Panc1 (cell line): ENCODE measurements at regions not wholly inside any gene's neighbourhood (a gene's known extent, or its start where the extent isn't known, plus 50 kb on each side); places are given as distances from the start of the nearest gene placed in this dataset.

Source experiments
- ATAC-seq: fragments of 200-7000 bp; cut with Tn5 transposase; 2 replicates; pipeline ENCODE4 v1.9.1; 2020; ENCODE audit warnings: mild to moderate bottlenecking, moderate library complexity
- BruUV-seq: library from RNA; stranded (reverse); fragments of 400-500 nt; replicated peaks from 2 replicates; lab custom pipeline; 2021; lab: Mats Ljungman, UMichigan
- CTCF ChIA-PET: fragments of 300-600 bp; sonication (Branson Sonifier 250); formaldehyde crosslinking; loops from one replicate; lab custom pipeline; 2022; ENCODE audit warnings: antibody characterized with exemption; lab: Charles Lee
- POLR2A ChIA-PET: fragments of 300-600 bp; sonication (Branson Sonifier 250); formaldehyde crosslinking; loops from one replicate; lab custom pipeline; 2022; ENCODE audit warnings: antibody characterized with exemption; lab: Charles Lee
- DNase-seq: peaks from one replicate; pipeline ENCODE4 v3.0.0-alpha.2; 2010; ENCODE audit warnings: low read depth, low spot score
- H3K27ac ChIP-seq: 2 replicates; pipeline ENCODE4 v1.5.1; 2011; ENCODE audit warnings: mild to moderate bottlenecking, low read length, inconsistent platforms
- H3K27me3 ChIP-seq: fragments of 200-500 bp; sonication (Bioruptor generic); 2 replicates; pipeline ENCODE4 v1.6.0; 2014; ENCODE audit warnings: low read length, inconsistent platforms; ENCODE audit not compliant: control insufficient read depth, insufficient read depth
- H3K36me3 ChIP-seq: fragments of 200-500 bp; sonication (Bioruptor generic); 2 replicates; pipeline ENCODE4 v1.5.1; 2014; ENCODE audit warnings: inconsistent platforms, mild to moderate bottlenecking, low read length, moderate library complexity; ENCODE audit not compliant: control insufficient read depth, insufficient read depth
- H3K4me1 ChIP-seq: 2 replicates; pipeline ENCODE4 v1.5.1; 2011; ENCODE audit warnings: inconsistent platforms, mild to moderate bottlenecking, low read length, moderate library complexity; ENCODE audit not compliant: control insufficient read depth, insufficient read depth
- H3K4me3 ChIP-seq, 2 experiments: 2 replicates each; pipeline ENCODE4 v1.5.1; 2011 to 2012; ENCODE audit warnings: low read depth in 2 of 2, low read length in 2 of 2, mild to moderate bottlenecking in 2 of 2, inconsistent platforms in 1 of 2, moderate library complexity in 1 of 2
- H3K9me3 ChIP-seq: fragments of 200-500 bp; sonication (Bioruptor generic); 2 replicates; pipeline ENCODE4 v1.5.1; 2014; ENCODE audit warnings: low read depth, mild to moderate bottlenecking, inconsistent platforms, low read length, moderate library complexity; ENCODE audit not compliant: control insufficient read depth, insufficient read depth
- POLR2AphosphoS5 ChIP-seq: IDR thresholded peaks from 2 replicates; pipeline ENCODE4 v1.6.1; 2012; ENCODE audit warnings: mild to moderate bottlenecking, low read depth, low read length, moderate library complexity
- SIN3A ChIP-seq: IDR thresholded peaks from 2 replicates; pipeline ENCODE4 v1.6.1; 2012; ENCODE audit warnings: low read depth, mild to moderate bottlenecking, low read length, moderate library complexity, borderline replicate concordance; ENCODE audit not compliant: insufficient read depth
- TCF7L2 ChIP-seq: IDR thresholded peaks from 2 replicates; pipeline ENCODE4 v1.6.1; 2011; ENCODE audit warnings: mild to moderate bottlenecking, low read depth, low read length, inconsistent platforms
- in situ Hi-C: cut with HindIII; loops from 2 replicates; pipeline ENCODE4 v1.10.0; 2016; ENCODE audit warnings: low sequenced_read_pairs, low pct_unique_long_range_greater_than_20kb
- intact Hi-C: fragments of 100-400 bp; cut with micrococcal nuclease; formaldehyde crosslinking; loops from one replicate; pipeline ENCODE4 v1.10.0; 2022; ENCODE audit not compliant: unreplicated experiment
- TF ChIP-seq, protein P1 (sequence below): fragments of 450-650 bp; IDR thresholded peaks from 2 replicates; pipeline ENCODE4 v1.5.1; 2017; ENCODE audit warnings: mild to moderate bottlenecking
- TF ChIP-seq, protein P2 (sequence below), 2 experiments: IDR thresholded peaks; 2 replicates each; pipeline ENCODE4 v1.6.1; 2011 to 2012; ENCODE audit warnings: low read depth in 2 of 2, control low read depth in 1 of 2, low read length in 1 of 2, mild to moderate bottlenecking in 1 of 2, moderate library complexity in 1 of 2; ENCODE audit not compliant: insufficient read depth in 1 of 2

DNA sequence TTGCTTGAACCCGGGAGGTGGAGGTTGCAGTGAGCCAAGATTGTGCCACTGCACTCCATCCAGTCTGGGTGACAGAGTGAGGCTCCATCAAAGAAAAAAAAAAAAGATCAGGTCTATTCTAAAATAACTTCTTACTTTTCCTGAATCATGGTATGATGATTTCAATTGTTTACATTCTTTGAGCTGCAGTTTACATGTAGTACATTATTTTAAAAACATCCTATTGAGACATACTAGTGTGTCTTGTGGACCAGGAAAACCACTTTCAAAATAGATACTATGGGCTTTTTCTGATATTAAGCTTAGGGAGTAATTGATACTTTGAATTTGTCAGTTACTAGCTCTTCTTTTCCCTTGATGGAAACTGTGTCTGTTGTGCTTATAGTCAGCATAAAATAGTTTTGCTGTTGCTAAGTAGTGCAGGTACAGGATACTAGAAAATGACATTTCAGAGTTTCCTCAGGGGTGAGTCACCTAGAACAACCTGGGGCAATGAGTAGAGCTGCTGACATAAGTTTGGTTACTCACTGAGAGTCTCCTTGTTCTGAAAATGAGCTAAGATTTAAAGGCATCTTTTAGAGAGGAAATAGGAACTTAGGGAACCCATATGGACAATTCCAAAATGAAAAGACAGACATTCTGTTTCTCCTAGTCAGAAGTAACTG lies 53.2 kb upstream of the C4orf54 start:
- no peaks in the 10 kb centered on the region for H3K36me3 ChIP-seq
- CTCF ChIA-PET, result interaction anchor here (0.7 kb wide), 1 partner anchor 9 kb away, joined by 3 read pairs; no protein-coding TSS in a partner anchor
- no peaks in the 10 kb centered on the region for H3K9me3 ChIP-seq
- intact Hi-C loops (no loop called here), in situ Hi-C loops (no loop called here)
- no peaks in the 10 kb centered on the region for H3K4me1 ChIP-seq
- no peak for ATAC-seq
- no peak overlapping the region for H3K27ac ChIP-seq
- no TSS peak for BruUV-seq
- no peak overlapping the region for H3K4me3 ChIP-seq
- no peak for DNase-seq
- no peaks in the 10 kb centered on the region; the same call in 1 of the 2 replicates for H3K27me3 ChIP-seq
- POLR2A ChIA-PET, result no interaction called here
- no peak for TF ChIP-seq SIN3A
- TF ChIP-seq, protein P1, sequence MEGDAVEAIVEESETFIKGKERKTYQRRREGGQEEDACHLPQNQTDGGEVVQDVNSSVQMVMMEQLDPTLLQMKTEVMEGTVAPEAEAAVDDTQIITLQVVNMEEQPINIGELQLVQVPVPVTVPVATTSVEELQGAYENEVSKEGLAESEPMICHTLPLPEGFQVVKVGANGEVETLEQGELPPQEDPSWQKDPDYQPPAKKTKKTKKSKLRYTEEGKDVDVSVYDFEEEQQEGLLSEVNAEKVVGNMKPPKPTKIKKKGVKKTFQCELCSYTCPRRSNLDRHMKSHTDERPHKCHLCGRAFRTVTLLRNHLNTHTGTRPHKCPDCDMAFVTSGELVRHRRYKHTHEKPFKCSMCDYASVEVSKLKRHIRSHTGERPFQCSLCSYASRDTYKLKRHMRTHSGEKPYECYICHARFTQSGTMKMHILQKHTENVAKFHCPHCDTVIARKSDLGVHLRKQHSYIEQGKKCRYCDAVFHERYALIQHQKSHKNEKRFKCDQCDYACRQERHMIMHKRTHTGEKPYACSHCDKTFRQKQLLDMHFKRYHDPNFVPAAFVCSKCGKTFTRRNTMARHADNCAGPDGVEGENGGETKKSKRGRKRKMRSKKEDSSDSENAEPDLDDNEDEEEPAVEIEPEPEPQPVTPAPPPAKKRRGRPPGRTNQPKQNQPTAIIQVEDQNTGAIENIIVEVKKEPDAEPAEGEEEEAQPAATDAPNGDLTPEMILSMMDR, result no peak
- TF ChIP-seq POLR2AphosphoS5, result no peak

DNA sequence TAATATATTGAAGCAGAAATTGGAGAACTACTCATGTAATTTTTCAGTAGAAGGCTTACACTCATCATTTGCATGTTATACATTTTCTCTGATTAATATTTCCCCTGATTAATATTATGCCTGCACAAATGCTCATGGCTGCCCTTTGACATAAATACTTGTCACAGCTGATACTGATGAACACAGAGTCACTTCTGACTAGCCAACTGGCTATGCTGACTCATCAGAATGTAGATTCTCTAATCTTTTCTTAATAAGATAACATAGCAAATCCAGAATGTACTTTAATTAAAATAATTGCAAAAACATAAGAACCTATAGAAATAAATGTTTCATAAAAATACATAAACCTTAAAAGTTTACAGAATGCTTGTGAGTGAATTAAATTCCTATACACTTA lies 52.4 kb upstream of the C4orf54 start:
- H3K36me3 ChIP-seq, result no peaks in the 10 kb centered on the region
- H3K4me3 ChIP-seq, result no peak overlapping the region
- intact Hi-C loops (no loop called here), in situ Hi-C loops (no loop called here)
- no peaks in the 10 kb centered on the region for H3K9me3 ChIP-seq
- no peak overlapping the region for H3K27ac ChIP-seq
- no peaks in the 10 kb centered on the region for H3K4me1 ChIP-seq
- ATAC-seq (no peak), DNase-seq (no peak)
- no peaks in the 10 kb centered on the region; the same call in 1 of the 2 replicates for H3K27me3 ChIP-seq
- no TSS peak for BruUV-seq
- CTCF ChIA-PET, result no interaction called here
- TF ChIP-seq TCF7L2 (no peak), SIN3A (no peak), POLR2AphosphoS5 (no peak)
- TF ChIP-seq, protein P2, sequence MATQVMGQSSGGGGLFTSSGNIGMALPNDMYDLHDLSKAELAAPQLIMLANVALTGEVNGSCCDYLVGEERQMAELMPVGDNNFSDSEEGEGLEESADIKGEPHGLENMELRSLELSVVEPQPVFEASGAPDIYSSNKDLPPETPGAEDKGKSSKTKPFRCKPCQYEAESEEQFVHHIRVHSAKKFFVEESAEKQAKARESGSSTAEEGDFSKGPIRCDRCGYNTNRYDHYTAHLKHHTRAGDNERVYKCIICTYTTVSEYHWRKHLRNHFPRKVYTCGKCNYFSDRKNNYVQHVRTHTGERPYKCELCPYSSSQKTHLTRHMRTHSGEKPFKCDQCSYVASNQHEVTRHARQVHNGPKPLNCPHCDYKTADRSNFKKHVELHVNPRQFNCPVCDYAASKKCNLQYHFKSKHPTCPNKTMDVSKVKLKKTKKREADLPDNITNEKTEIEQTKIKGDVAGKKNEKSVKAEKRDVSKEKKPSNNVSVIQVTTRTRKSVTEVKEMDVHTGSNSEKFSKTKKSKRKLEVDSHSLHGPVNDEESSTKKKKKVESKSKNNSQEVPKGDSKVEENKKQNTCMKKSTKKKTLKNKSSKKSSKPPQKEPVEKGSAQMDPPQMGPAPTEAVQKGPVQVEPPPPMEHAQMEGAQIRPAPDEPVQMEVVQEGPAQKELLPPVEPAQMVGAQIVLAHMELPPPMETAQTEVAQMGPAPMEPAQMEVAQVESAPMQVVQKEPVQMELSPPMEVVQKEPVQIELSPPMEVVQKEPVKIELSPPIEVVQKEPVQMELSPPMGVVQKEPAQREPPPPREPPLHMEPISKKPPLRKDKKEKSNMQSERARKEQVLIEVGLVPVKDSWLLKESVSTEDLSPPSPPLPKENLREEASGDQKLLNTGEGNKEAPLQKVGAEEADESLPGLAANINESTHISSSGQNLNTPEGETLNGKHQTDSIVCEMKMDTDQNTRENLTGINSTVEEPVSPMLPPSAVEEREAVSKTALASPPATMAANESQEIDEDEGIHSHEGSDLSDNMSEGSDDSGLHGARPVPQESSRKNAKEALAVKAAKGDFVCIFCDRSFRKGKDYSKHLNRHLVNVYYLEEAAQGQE (IDR thresholded peaks at IDR 0.05; ENCODE audit: insufficient read depth in 1 of 2, low read depth in 2 of 2, low read length in 1 of 2), result no peak
- TF ChIP-seq, protein P1, result no peak
- POLR2A ChIA-PET, result no interaction called here
